ENCODE measurements at regions not wholly inside any gene's neighbourhood (a gene's known extent, or its start where the extent isn't known, plus 50 kb on each side); places are given as distances from the start of the nearest gene placed in this dataset.

DNA sequence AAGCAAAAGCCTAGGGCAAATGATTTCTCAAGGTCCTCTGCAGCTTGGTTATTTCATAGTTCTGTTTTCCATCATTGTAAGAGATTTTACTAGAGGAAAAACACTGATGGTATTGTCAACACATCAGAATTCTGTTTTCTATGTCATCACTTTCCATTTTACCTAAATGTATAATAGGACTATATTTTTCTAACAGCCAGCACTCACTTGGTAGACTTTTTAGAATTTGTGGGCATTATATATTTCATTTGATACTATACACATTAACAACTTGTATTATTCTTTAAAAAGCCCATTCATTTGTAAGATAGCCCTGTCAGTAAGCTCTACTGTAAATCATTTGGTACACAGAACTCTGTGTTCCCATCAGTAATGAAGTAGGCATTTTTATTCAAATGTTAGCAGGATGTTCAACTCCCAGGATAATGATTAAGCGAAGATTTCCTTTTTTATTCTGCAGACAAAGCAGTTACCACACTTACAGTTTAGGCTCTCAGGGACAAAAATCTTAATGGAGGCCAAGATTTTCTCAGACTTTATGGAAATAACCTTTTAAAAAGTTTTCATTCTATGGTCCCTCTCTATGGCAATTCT lies 143.6 kb upstream of the TEX13C start (continued):
- TF ChIP-seq, protein P1, sequence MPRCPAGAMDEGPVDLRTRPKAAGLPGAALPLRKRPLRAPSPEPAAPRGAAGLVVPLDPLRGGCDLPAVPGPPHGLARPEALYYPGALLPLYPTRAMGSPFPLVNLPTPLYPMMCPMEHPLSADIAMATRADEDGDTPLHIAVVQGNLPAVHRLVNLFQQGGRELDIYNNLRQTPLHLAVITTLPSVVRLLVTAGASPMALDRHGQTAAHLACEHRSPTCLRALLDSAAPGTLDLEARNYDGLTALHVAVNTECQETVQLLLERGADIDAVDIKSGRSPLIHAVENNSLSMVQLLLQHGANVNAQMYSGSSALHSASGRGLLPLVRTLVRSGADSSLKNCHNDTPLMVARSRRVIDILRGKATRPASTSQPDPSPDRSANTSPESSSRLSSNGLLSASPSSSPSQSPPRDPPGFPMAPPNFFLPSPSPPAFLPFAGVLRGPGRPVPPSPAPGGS (IDR thresholded peaks at IDR 0.05): no peak
- TF ChIP-seq CHD4 (IDR thresholded peaks at IDR 0.05; ENCODE audit: borderline replicate concordance) (no peak), PHF8 (IDR thresholded peaks at IDR 0.05; ENCODE audit: borderline replicate concordance, low read depth) (no peak), KDM1A (IDR thresholded peaks at IDR 0.05; ENCODE audit: low read depth) (no peak)

DNA sequence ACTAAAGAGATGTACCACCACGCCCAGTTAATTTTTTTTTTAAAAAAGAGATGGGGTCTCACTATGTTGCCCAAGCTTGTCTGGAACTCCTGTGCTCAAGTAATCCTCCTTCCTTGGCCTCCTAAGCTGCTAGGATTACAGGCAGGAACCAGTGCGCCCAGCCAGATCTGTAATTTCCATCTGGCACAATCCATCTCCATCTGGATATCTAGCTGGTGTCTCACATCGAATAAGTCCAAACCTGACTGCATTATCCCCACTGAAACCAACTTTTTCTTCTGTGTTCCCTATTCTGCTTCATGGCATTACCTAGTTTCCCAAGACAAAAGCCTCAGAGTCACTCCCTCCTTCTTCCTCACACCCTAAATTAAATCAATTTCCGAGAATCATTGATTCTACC lies 125.8 kb upstream of the TEX13C start:
- FAIRE-seq (no peak), DNase-seq (ENCODE audit: low read depth in 1 of 2, low spot score in 1 of 2) (no peak), ATAC-seq (no peak)
- no peak overlapping the region for H3K27ac ChIP-seq
- no peaks in the 10 kb centered on the region for H3K4me1 ChIP-seq
- ChIA-PET CTCF (interaction anchor here (0.8 kb wide), 1 partner anchor 10 kb away, joined by 3 read pairs; no protein-coding TSS in a partner anchor), POLR2A (no interaction called here)
- H3K9me3 ChIP-seq: no peaks in the 10 kb centered on the region
- H3K4me2 ChIP-seq: no peak overlapping the region
- no peak overlapping the region for H3K4me3 ChIP-seq
- 2% methylated on average over 4 of the region's 4 CpGs for WGBS (ENCODE audit: missing lambda C conversion rate)
- TF ChIP-seq HOXB5 (CRISPR knock-in tag; IDR thresholded peaks at IDR 0.05) (no peak), RCOR1 (IDR thresholded peaks at IDR 0.05; ENCODE audit: low read depth, low read length) (no peak), RAD21 (conservative IDR thresholded peaks at IDR 0.05 in 1 of 2, IDR thresholded peaks at IDR 0.05 in 1 of 2) (no peak), JUNB (IDR thresholded peaks at IDR 0.05) (no peak), EP300 (IDR thresholded peaks at IDR 0.05) (no peak), ZSCAN20 (CRISPR knock-in tag; IDR thresholded peaks at IDR 0.05) (no peak), KDM1A (IDR thresholded peaks at IDR 0.05; ENCODE audit: low read depth) (no peak), SMC3 (IDR thresholded peaks at IDR 0.05) (no peak), MYC (IDR thresholded peaks at IDR 0.05; ENCODE audit: borderline replicate concordance, low read length) (no peak), KDM5A (IDR thresholded peaks at IDR 0.05) (no peak)
- TF ChIP-seq, protein P2, sequence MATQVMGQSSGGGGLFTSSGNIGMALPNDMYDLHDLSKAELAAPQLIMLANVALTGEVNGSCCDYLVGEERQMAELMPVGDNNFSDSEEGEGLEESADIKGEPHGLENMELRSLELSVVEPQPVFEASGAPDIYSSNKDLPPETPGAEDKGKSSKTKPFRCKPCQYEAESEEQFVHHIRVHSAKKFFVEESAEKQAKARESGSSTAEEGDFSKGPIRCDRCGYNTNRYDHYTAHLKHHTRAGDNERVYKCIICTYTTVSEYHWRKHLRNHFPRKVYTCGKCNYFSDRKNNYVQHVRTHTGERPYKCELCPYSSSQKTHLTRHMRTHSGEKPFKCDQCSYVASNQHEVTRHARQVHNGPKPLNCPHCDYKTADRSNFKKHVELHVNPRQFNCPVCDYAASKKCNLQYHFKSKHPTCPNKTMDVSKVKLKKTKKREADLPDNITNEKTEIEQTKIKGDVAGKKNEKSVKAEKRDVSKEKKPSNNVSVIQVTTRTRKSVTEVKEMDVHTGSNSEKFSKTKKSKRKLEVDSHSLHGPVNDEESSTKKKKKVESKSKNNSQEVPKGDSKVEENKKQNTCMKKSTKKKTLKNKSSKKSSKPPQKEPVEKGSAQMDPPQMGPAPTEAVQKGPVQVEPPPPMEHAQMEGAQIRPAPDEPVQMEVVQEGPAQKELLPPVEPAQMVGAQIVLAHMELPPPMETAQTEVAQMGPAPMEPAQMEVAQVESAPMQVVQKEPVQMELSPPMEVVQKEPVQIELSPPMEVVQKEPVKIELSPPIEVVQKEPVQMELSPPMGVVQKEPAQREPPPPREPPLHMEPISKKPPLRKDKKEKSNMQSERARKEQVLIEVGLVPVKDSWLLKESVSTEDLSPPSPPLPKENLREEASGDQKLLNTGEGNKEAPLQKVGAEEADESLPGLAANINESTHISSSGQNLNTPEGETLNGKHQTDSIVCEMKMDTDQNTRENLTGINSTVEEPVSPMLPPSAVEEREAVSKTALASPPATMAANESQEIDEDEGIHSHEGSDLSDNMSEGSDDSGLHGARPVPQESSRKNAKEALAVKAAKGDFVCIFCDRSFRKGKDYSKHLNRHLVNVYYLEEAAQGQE (IDR thresholded peaks at IDR 0.05): no peak

DNA sequence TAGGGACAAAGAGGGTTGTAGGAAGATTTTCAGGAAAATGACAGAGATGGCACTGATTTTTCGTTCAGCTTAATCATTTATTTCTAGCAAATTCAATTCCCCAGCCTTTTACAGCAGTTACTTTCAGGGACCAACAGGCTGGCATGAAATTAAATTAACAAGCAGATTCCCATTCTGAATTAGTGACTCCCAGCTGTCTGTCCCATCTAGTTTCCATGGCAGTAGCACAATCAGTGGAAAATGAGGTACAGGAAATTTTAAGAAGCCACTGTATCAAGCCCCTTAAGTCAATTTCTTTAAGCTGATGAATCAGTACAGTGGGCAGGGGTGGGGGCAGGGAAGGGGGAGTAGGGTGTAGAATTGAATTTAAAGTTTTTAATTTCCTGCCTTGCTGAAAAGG lies 121.1 kb upstream of the TEX13C start:
- H3K4me2 ChIP-seq: no peak overlapping the region
- no peak overlapping the region for H3K4me3 ChIP-seq
- H3K4me1 ChIP-seq: peaks cover 5% of the 10 kb centered on the region; the same call in 1 of the 3 replicates
- no peaks in the 10 kb centered on the region for H3K9me3 ChIP-seq
- ATAC-seq (no peak), DNase-seq (ENCODE audit: low read depth in 1 of 2, low spot score in 1 of 2) (no peak), FAIRE-seq (no peak)
- no peak overlapping the region for H3K27ac ChIP-seq
- WGBS (ENCODE audit: missing lambda C conversion rate): 0% methylated on average over 1 of the region's 1 CpG
- ChIA-PET CTCF (no interaction called here), POLR2A (no interaction called here)
- TF ChIP-seq EHMT2 (IDR thresholded peaks at IDR 0.05; ENCODE audit: low read depth) (no peak), RFX5 (IDR thresholded peaks at IDR 0.05) (no peak), FOSB (CRISPR knock-in tag; IDR thresholded peaks at IDR 0.05) (no peak), RARB (CRISPR knock-in tag; IDR thresholded peaks at IDR 0.05) (no peak), NFE2L2 (conservative IDR thresholded peaks at IDR 0.05; ENCODE audit: low read length) (no peak), CBX8 (IDR thresholded peaks at IDR 0.05) (no peak), TP53 (CRISPR knock-in tag; IDR thresholded peaks at IDR 0.05) (no peak), CHD4 (IDR thresholded peaks at IDR 0.05; ENCODE audit: borderline replicate concordance) (no peak), GATA3 (IDR thresholded peaks at IDR 0.05; ENCODE audit: borderline replicate concordance) (no peak)
- TF ChIP-seq, protein P3, sequence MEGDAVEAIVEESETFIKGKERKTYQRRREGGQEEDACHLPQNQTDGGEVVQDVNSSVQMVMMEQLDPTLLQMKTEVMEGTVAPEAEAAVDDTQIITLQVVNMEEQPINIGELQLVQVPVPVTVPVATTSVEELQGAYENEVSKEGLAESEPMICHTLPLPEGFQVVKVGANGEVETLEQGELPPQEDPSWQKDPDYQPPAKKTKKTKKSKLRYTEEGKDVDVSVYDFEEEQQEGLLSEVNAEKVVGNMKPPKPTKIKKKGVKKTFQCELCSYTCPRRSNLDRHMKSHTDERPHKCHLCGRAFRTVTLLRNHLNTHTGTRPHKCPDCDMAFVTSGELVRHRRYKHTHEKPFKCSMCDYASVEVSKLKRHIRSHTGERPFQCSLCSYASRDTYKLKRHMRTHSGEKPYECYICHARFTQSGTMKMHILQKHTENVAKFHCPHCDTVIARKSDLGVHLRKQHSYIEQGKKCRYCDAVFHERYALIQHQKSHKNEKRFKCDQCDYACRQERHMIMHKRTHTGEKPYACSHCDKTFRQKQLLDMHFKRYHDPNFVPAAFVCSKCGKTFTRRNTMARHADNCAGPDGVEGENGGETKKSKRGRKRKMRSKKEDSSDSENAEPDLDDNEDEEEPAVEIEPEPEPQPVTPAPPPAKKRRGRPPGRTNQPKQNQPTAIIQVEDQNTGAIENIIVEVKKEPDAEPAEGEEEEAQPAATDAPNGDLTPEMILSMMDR (IDR thresholded peaks at IDR 0.05): no peak
- TF ChIP-seq, protein P1 (IDR thresholded peaks at IDR 0.05): no peak
- TF ChIP-seq, protein P4, sequence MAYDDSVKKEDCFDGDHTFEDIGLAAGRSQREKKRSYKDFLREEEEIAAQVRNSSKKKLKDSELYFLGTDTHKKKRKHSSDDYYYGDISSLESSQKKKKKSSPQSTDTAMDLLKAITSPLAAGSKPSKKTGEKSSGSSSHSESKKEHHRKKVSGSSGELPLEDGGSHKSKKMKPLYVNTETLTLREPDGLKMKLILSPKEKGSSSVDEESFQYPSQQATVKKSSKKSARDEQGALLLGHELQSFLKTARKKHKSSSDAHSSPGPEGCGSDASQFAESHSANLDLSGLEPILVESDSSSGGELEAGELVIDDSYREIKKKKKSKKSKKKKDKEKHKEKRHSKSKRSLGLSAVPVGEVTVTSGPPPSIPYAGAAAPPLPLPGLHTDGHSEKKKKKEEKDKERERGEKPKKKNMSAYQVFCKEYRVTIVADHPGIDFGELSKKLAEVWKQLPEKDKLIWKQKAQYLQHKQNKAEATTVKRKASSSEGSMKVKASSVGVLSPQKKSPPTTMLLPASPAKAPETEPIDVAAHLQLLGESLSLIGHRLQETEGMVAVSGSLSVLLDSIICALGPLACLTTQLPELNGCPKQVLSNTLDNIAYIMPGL (CRISPR knock-in tag; IDR thresholded peaks at IDR 0.05; ENCODE audit: borderline replicate concordance): no peak
- TF ChIP-seq, protein P5, sequence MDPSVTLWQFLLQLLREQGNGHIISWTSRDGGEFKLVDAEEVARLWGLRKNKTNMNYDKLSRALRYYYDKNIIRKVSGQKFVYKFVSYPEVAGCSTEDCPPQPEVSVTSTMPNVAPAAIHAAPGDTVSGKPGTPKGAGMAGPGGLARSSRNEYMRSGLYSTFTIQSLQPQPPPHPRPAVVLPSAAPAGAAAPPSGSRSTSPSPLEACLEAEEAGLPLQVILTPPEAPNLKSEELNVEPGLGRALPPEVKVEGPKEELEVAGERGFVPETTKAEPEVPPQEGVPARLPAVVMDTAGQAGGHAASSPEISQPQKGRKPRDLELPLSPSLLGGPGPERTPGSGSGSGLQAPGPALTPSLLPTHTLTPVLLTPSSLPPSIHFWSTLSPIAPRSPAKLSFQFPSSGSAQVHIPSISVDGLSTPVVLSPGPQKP (IDR thresholded peaks at IDR 0.05; ENCODE audit: low read depth, low read length): no peak

All from A549 (cell line).